Erythroblast (primary cell): ENCODE measurements at regions not wholly inside any gene's neighbourhood (a gene's known extent, or its start where the extent isn't known, plus 50 kb on each side); places are given as distances from the start of the nearest gene placed in this dataset.

Source experiments
- DNase-seq, 2 experiments: peaks; one replicate each; lab custom pipeline; 2025; lab: John Stamatoyannopoulos, UW
- GATA1 ChIP-seq: IDR thresholded peaks from 2 replicates; pipeline ENCODE4 v1.6.1; 2011; ENCODE audit warnings: low read depth, mild to moderate bottlenecking, control low read depth, low read length, moderate library complexity
- POLR2A ChIP-seq: IDR thresholded peaks from 2 replicates; pipeline ENCODE4 v1.6.1; 2011; ENCODE audit warnings: mild to moderate bottlenecking, low read length

DNA sequence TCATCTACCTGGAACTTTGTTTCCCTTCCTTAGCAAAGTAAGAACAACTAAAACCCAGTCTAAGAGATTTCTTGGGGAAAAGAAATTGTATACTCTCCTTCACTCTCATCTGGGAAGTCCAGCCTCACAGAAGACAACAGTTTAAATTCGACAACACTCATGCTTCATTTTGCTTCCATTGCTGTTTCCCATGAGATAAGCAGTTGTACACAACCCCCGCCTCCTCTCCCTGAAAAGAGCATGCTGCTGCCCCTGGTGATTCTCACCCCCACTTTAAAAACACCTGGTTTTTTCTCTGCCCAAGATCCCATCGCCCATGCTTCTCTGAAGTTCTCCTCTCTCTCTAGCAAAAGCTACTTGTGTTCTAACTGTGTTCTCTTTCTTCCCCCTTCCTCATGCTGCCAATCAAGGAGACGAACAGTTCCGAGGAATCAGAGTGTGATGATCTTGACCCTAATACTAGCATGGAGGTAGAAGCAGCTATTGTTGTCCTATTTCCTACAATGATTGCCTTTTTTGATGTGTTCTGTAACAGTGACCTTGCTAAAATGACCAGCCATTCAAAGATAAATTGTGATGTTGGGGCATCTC, 51.1 kb upstream of the UMPS start:
- TF ChIP-seq POLR2A (no peak), GATA1 (no peak)
- no peak for DNase-seq
